Lower leg skin (tissue), 4 donors: ENCODE measurements at regions not wholly inside any gene's neighbourhood (a gene's known extent, or its start where the extent isn't known, plus 50 kb on each side); places are given as distances from the start of the nearest gene placed in this dataset.

Source experiments
- DNase-seq, 2 donors: peaks; one replicate each; pipeline ENCODE4 v3.0.0-alpha.2; 2019; ENCODE audit warnings: low spot score in 2 of 2
- H3K4me3 ChIP-seq: fragments of 200-600 bp; sonication (generic); 2 replicates; pipeline ENCODE4 v1.5.1; 2017; ENCODE audit warnings: mild to moderate bottlenecking, low read depth; ENCODE audit not compliant: poor library complexity, severe bottlenecking
- POLR2A ChIP-seq, 2 donors: fragments of 450-650 bp; IDR thresholded peaks; one replicate each; pipeline ENCODE4 v1.6.1; 2016 to 2017; ENCODE audit warnings: antibody characterized with exemption in 2 of 2, mild to moderate bottlenecking in 1 of 2, moderate library complexity in 1 of 2
- WGBS, 2 donors: methylation state at CpG; one replicate each; pipeline ENCODE4 v1.1.5; 2018; 5-methylcytosine and 5-hydroxymethylcytosine counted together
- intact Hi-C: fragments of 100-400 bp; cut with DNase I; formaldehyde crosslinking; loops from one replicate; pipeline ENCODE4 v1.15.0; 2023; ENCODE audit warnings: low total_unique reads
- TF ChIP-seq, protein P1 (sequence below), 3 donors: fragments of 450-650 bp; IDR thresholded peaks; one replicate each; pipeline ENCODE4 v1.5.1; 2016; ENCODE audit warnings: antibody characterized with exemption in 3 of 3, mild to moderate bottlenecking in 3 of 3, moderate library complexity in 2 of 3

GRCh38 chr10:62511238-62511637 lies 137.1 kb downstream of the ZNF365 start:
- TF ChIP-seq, protein P1, sequence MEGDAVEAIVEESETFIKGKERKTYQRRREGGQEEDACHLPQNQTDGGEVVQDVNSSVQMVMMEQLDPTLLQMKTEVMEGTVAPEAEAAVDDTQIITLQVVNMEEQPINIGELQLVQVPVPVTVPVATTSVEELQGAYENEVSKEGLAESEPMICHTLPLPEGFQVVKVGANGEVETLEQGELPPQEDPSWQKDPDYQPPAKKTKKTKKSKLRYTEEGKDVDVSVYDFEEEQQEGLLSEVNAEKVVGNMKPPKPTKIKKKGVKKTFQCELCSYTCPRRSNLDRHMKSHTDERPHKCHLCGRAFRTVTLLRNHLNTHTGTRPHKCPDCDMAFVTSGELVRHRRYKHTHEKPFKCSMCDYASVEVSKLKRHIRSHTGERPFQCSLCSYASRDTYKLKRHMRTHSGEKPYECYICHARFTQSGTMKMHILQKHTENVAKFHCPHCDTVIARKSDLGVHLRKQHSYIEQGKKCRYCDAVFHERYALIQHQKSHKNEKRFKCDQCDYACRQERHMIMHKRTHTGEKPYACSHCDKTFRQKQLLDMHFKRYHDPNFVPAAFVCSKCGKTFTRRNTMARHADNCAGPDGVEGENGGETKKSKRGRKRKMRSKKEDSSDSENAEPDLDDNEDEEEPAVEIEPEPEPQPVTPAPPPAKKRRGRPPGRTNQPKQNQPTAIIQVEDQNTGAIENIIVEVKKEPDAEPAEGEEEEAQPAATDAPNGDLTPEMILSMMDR (IDR thresholded peaks at IDR 0.05) = no peak
- TF ChIP-seq POLR2A (IDR thresholded peaks at IDR 0.05) = no peak
- intact Hi-C loops = no loop called here
- WGBS, 2 donors = 93 to 95% methylated on average over 3 of the region's 3 CpGs

DNA sequence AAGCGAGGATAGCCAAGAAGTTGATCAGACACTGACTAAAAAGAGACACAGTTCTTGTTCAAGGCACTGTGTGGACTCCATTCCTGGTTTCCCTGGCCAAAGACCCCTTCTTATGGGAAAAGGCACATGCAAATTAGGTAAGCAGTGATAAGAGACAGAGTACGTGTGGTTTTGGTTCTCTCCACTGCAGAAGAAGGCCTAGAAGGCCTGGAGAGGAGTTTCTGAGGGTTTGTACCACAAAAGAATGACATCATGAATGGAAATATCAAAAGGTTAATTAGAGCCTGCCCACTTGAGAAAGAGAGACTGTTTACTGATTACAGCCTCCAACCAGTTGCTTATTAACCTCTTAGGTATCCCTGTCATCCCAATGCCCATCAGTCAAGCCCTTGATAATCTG lies 137.5 kb downstream of the ZNF365 start:
- no peak for DNase-seq
- WGBS, 2 donors = 77 to 85% methylated on average over 2 of the region's 2 CpGs
- no peak overlapping the region for H3K4me3 ChIP-seq
- intact Hi-C loops = no loop called here
- TF ChIP-seq, protein P1 (IDR thresholded peaks at IDR 0.05) = no peak
- no peak for TF ChIP-seq POLR2A (IDR thresholded peaks at IDR 0.05)

More at GRCh38 chr10:62511238-62511637, 137.1 kb downstream of the ZNF365 start:
- H3K4me3 ChIP-seq = no peak overlapping the region
- no peak for DNase-seq

- intact Hi-C loops = no loop called here
- no peak for DNase-seq
- H3K4me3 ChIP-seq = no peak overlapping the region
- TF ChIP-seq, protein P1 (IDR thresholded peaks at IDR 0.05) = no peak
- no peak for TF ChIP-seq POLR2A (IDR thresholded peaks at IDR 0.05)
- 81 to 85% methylated on average over 5 of the region's 5 CpGs for WGBS, 2 donors
Measured at GRCh38 chr10:62512732-62513475, 138.7 kb downstream of the ZNF365 start.

- H3K4me3 ChIP-seq = no peak overlapping the region
- DNase-seq = no peak
- intact Hi-C loops = no loop called here
- no peak for TF ChIP-seq POLR2A (IDR thresholded peaks at IDR 0.05)
- TF ChIP-seq, protein P1 (IDR thresholded peaks at IDR 0.05) = no peak
- WGBS, 2 donors = 74% methylated on average over 6 of the region's 6 CpGs
Measured at GRCh38 chr10:62514079-62514693, 140.0 kb downstream of the ZNF365 start.

- intact Hi-C loops = no loop called here
- 64 to 69% methylated on average over 2 of the region's 2 CpGs for WGBS, 2 donors
- DNase-seq = no peak
- no peak overlapping the region for H3K4me3 ChIP-seq
- no peak for TF ChIP-seq POLR2A (IDR thresholded peaks at IDR 0.05)
- TF ChIP-seq, protein P1 (IDR thresholded peaks at IDR 0.05) = no peak
Measured at GRCh38 chr10:62517252-62517651, 143.1 kb downstream of the ZNF365 start.
